Kidney epithelial cell (primary cell): ENCODE measurements at regions not wholly inside any gene's neighbourhood (a gene's known extent, or its start where the extent isn't known, plus 50 kb on each side); places are given as distances from the start of the nearest gene placed in this dataset.
"Not testable (repeated sequence)": the region's sequence is repeated elsewhere in the genome, so short reads cannot be mapped to it uniquely, and the experiment has no call there.

ENCODE experiments used
- DNase-seq: peaks from one replicate; pipeline ENCODE4 v3.0.0-alpha.2; 2010; ENCODE audit warnings: low read depth
- H3K27me3 ChIP-seq: 2 replicates; pipeline ENCODE4 v1.6.0; 2011; ENCODE audit warnings: low read length; ENCODE audit not compliant: control insufficient read depth, insufficient read depth
- H3K36me3 ChIP-seq: 2 replicates; pipeline ENCODE4 v1.5.1; 2011; ENCODE audit warnings: low read length; ENCODE audit not compliant: control insufficient read depth, insufficient read depth
- H3K4me3 ChIP-seq: 2 replicates; pipeline ENCODE4 v1.5.1; 2011; ENCODE audit warnings: low read depth, mild to moderate bottlenecking, control low read depth, low read length
- CTCF ChIP-seq: IDR thresholded peaks from 2 replicates; pipeline ENCODE4 v1.5.1; 2011; ENCODE audit warnings: mild to moderate bottlenecking, moderate library complexity, low read length, control low read depth, inconsistent platforms; ENCODE audit not compliant: insufficient read depth, poor library complexity, severe bottlenecking

- no peak for TF ChIP-seq CTCF
Observed at GRCh38 chrX:23514082-23514481, 153.2 kb upstream of the PRDX4 start.

GRCh38 chrX:23515028-23515427 lies 152.3 kb upstream of the PRDX4 start:
- Histone ChIP-seq H3K27me3 (no peaks in the 10 kb centered on the region), H3K36me3 (no peaks in the 10 kb centered on the region), H3K4me3 (no peak overlapping the region)
- no peak for TF ChIP-seq CTCF
- DNase-seq = no peak

More at GRCh38 chrX:23514082-23514481, 153.2 kb upstream of the PRDX4 start:
- Histone ChIP-seq H3K4me3 (no peak overlapping the region), H3K36me3 (no peaks in the 10 kb centered on the region), H3K27me3 (no peaks in the 10 kb centered on the region)
- DNase-seq = no peak

- H3K36me3 ChIP-seq, H3K27me3 ChIP-seq, DNase-seq, H3K4me3 ChIP-seq: not testable (repeated sequence)
Observed at GRCh38 chrX:23523026-23523657, 144.2 kb upstream of the PRDX4 start.

- DNase-seq = no peak
- Histone ChIP-seq H3K4me3 (no peak overlapping the region), H3K36me3 (no peaks in the 10 kb centered on the region), H3K27me3 (no peaks in the 10 kb centered on the region)
- TF ChIP-seq CTCF = no peak
Observed at GRCh38 chrX:23524467-23524866, 142.8 kb upstream of the PRDX4 start.

- Histone ChIP-seq H3K36me3 (no peaks in the 10 kb centered on the region), H3K4me3 (no peak overlapping the region), H3K27me3 (no peaks in the 10 kb centered on the region)
- no peak for TF ChIP-seq CTCF
- DNase-seq = no peak
Observed at GRCh38 chrX:23525531-23525930, 141.8 kb upstream of the PRDX4 start.

- TF ChIP-seq CTCF = no peak
- Histone ChIP-seq H3K4me3 (no peak overlapping the region), H3K27me3 (no peaks in the 10 kb centered on the region), H3K36me3 (no peaks in the 10 kb centered on the region)
- no peak for DNase-seq
Observed at GRCh38 chrX:23540532-23540931, 126.8 kb upstream of the PRDX4 start.
